ENCODE measurements at regions not wholly inside any gene's neighbourhood (a gene's known extent, or its start where the extent isn't known, plus 50 kb on each side); places are given as distances from the start of the nearest gene placed in this dataset.

DNA sequence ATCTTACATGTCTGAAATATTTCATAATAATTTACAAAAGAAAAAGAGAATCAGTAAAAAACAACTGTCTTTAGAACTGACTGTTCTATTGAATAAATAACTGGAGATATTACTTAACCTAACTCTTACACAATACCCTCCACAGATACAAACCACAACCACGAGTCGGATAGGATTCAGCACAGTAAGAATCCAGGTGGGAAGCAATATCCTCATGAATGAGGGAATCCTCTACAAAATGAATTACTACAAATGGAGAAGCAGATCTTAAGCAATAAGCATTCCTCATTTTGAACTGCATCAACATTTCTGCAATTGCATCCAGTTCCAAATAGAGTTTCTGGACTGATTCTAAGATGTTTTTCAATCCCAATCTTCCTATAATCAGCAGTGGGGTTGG lies 227.1 kb downstream of the SH2D1A start:
- TF ChIP-seq CTCF (IDR thresholded peaks at IDR 0.05) (no peak), POLR2A (IDR thresholded peaks at IDR 0.05) (no peak)

Measured in heart left ventricle (tissue), 13 donors.